Fibroblast of lung (primary cell): ENCODE measurements at regions not wholly inside any gene's neighbourhood (a gene's known extent, or its start where the extent isn't known, plus 50 kb on each side); places are given as distances from the start of the nearest gene placed in this dataset.

Experiments
- EZH2 ChIP-seq: IDR thresholded peaks from 2 replicates; pipeline ENCODE4 v1.5.1; 2012; ENCODE audit warnings: low read length, control low read depth, mild to moderate bottlenecking; ENCODE audit errors: missing control alignments
- TF ChIP-seq, protein P1 (sequence below), 2 donors: IDR thresholded peaks in 1 of 2; conservative IDR thresholded peaks in 1 of 2; 1 replicate in 1 of 2; 2 replicates in 1 of 2; pipeline ENCODE4 v1.5.1; 2011 to 2012; ENCODE audit warnings: low read length in 2 of 2, control low read depth in 1 of 2, inconsistent platforms in 1 of 2, low read depth in 1 of 2, mild to moderate bottlenecking in 1 of 2

DNA sequence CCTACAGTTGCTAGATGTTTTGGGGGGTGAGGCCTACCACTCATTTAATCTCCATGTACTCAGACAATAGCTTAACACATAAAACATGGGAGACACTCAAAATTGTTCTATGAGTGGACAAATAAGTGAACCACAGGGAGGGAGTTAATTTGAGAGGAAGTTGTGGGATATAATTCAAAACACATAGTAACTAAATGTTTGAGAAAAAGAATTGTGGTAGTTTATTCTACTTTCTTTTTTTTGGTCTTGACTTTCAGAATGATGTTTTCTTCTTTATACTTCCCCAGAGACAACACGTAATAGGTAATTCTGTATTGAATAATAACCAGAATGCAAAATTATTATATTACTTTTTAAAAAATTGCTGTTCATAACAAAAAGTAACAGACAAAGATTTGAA, 453.8 kb downstream of the RFPL4B start:
- TF ChIP-seq, protein P1, sequence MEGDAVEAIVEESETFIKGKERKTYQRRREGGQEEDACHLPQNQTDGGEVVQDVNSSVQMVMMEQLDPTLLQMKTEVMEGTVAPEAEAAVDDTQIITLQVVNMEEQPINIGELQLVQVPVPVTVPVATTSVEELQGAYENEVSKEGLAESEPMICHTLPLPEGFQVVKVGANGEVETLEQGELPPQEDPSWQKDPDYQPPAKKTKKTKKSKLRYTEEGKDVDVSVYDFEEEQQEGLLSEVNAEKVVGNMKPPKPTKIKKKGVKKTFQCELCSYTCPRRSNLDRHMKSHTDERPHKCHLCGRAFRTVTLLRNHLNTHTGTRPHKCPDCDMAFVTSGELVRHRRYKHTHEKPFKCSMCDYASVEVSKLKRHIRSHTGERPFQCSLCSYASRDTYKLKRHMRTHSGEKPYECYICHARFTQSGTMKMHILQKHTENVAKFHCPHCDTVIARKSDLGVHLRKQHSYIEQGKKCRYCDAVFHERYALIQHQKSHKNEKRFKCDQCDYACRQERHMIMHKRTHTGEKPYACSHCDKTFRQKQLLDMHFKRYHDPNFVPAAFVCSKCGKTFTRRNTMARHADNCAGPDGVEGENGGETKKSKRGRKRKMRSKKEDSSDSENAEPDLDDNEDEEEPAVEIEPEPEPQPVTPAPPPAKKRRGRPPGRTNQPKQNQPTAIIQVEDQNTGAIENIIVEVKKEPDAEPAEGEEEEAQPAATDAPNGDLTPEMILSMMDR (conservative IDR thresholded peaks at IDR 0.05 in 1 of 2, IDR thresholded peaks at IDR 0.05 in 1 of 2; ENCODE audit: low read depth in 1 of 2, low read length in 2 of 2), result no peak
- no peak for TF ChIP-seq EZH2
